ENCODE measurements at regions not wholly inside any gene's neighbourhood (a gene's known extent, or its start where the extent isn't known, plus 50 kb on each side); places are given as distances from the start of the nearest gene placed in this dataset.
"Not testable (repeated sequence)": the region's sequence is repeated elsewhere in the genome, so short reads cannot be mapped to it uniquely, and the experiment has no call there.

GRCh38 chr2:122523143-122523542, 767.7 kb downstream of the TSN start:
- no peak for DNase-seq

GRCh38 chr2:122523981-122524380, 768.5 kb downstream of the TSN start:
- no peak for DNase-seq

- DNase-seq = no peak
Observed at GRCh38 chr2:122525336-122525735, 769.9 kb downstream of the TSN start.

- DNase-seq = no peak
Observed at GRCh38 chr2:122528061-122528460, 772.6 kb downstream of the TSN start.

GRCh38 chr2:122528958-122529705, 773.7 kb downstream of the TSN start:
- no peak for DNase-seq

- peak; percentile 9 to 30 for DNase-seq
Observed at GRCh38 chr2:122530814-122531213, 775.4 kb downstream of the TSN start.

GRCh38 chr2:122531290-122532071, 776.0 kb downstream of the TSN start:
- no peak for DNase-seq

- no peak for DNase-seq
Observed at GRCh38 chr2:122532072-122532344, 776.6 kb downstream of the TSN start.

- DNase-seq = no peak
Observed at GRCh38 chr2:122532481-122532880, 777.0 kb downstream of the TSN start.

- no peak for DNase-seq
Observed at GRCh38 chr2:122535960-122536505, 780.6 kb downstream of the TSN start.

GRCh38 chr2:122539311-122539710, 783.9 kb downstream of the TSN start:
- DNase-seq = no peak

GRCh38 chr2:122539920-122540319, 784.5 kb downstream of the TSN start:
- DNase-seq = no peak

GRCh38 chr2:122542236-122542635, 786.8 kb downstream of the TSN start:
- no peak for DNase-seq

- DNase-seq = no peak
Observed at GRCh38 chr2:122542646-122543045, 787.2 kb downstream of the TSN start.

GRCh38 chr2:122543815-122544214, 788.4 kb downstream of the TSN start:
- DNase-seq = no peak

- DNase-seq = no peak
Observed at GRCh38 chr2:122545821-122546220, 790.4 kb downstream of the TSN start.

- DNase-seq = no peak
Observed at GRCh38 chr2:122562775-122563174, 807.3 kb downstream of the TSN start.

- no peak for DNase-seq
Observed at GRCh38 chr2:122563781-122564180, 808.3 kb downstream of the TSN start.

GRCh38 chr2:122564843-122565242, 809.4 kb downstream of the TSN start:
- no peak for DNase-seq

GRCh38 chr2:122565364-122565763, 809.9 kb downstream of the TSN start:
- DNase-seq = no peak

- no peak for DNase-seq
Observed at GRCh38 chr2:122570641-122571040, 815.2 kb downstream of the TSN start.

GRCh38 chr2:122571471-122571870, 816.0 kb downstream of the TSN start:
- DNase-seq = not testable (repeated sequence)

GRCh38 chr2:122575076-122575475, 819.6 kb downstream of the TSN start:
- no peak for DNase-seq

- no peak for DNase-seq
Observed at GRCh38 chr2:122583159-122583917, 827.9 kb downstream of the TSN start.
